ENCODE measurements at regions not wholly inside any gene's neighbourhood (a gene's known extent, or its start where the extent isn't known, plus 50 kb on each side); places are given as distances from the start of the nearest gene placed in this dataset.

DNA sequence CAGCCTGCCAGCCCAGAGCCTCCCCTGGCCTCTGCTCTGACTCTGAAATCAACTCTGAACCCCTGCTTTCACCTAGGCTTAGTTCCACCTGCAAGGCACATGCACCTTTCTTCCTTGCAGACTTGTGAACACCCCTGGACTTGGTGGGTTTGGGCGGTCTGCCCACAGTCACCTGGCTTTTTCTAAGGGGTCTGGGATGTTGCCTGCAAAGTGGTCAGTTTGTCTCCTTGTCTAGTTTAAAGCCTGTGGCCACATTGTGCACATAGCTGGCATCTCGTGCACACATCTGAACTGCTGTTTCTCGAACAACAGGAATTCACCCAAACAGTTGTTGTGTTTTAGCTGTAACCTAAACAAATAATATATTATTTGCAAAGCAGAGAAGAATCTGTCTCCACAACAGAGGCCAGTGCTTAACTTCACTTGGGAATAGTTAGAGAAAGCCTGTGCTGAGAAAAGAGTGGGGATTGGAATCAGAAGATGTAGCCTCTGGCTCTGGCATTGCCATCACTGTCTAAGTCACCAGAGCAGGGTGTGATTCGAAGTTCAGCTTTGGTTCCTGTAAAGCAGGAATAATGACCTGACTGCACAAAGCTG lies 108.5 kb downstream of the TMEM18 start:
- ChIA-PET CTCF (no interaction called here), RAD21 (ENCODE audit: low non-redundant PET in 1 of 2, low total read pairs in 2 of 2, uncharacterized antibody in 2 of 2, unreplicated experiment in 2 of 2) (no interaction called here), POLR2A (no interaction called here)
- no peak for TF ChIP-seq CEBPB (IDR thresholded peaks at IDR 0.05; ENCODE audit: low read depth)
- H3K9me2 ChIP-seq (ENCODE audit: insufficient read depth): no peaks in the 10 kb centered on the region
- intact Hi-C loops (cut with micrococcal nuclease): no loop called here
- H3K9me3 ChIP-seq (ENCODE audit: control insufficient read depth in 1 of 2, insufficient read depth in 1 of 2, low read depth in 1 of 2, low read length in 2 of 2): no peaks in the 10 kb centered on the region
- H3K4me1 ChIP-seq (ENCODE audit: control insufficient read depth in 1 of 2, insufficient read depth in 2 of 2, low read length in 2 of 2): no peaks in the 10 kb centered on the region
- peaks cover 23% of the 10 kb centered on the region; the same call in 1 of the 2 replicates for H3K27me3 ChIP-seq (ENCODE audit: insufficient read depth, low read length)
- no peak overlapping the region for H2AFZ ChIP-seq (ENCODE audit: low read depth, low read length, poor library complexity, severe bottlenecking)
- ATAC-seq: no peak
- H3K27ac ChIP-seq (ENCODE audit: low read depth, low read length): no peak overlapping the region
- BruUV-seq (replicated peaks): no TSS peak
- H3K79me2 ChIP-seq (ENCODE audit: insufficient read depth, low read length): no peaks in the 10 kb centered on the region
- no peaks in the 10 kb centered on the region for H4K20me1 ChIP-seq (ENCODE audit: insufficient read depth)
- H3K36me3 ChIP-seq (ENCODE audit: control insufficient read depth in 1 of 2, insufficient read depth in 2 of 2, low read length in 2 of 2): no peaks in the 10 kb centered on the region
- DNase-seq (ENCODE audit: low read depth, low spot score): no peak
- no peak overlapping the region for H3K9ac ChIP-seq (ENCODE audit: low read length)
- no peak overlapping the region for H3K4me3 ChIP-seq (replicated peaks in 1 of 2; ENCODE audit: low read depth in 1 of 2, low read length in 2 of 2)
- no peak overlapping the region for H3K4me2 ChIP-seq (ENCODE audit: low read length)

DNA sequence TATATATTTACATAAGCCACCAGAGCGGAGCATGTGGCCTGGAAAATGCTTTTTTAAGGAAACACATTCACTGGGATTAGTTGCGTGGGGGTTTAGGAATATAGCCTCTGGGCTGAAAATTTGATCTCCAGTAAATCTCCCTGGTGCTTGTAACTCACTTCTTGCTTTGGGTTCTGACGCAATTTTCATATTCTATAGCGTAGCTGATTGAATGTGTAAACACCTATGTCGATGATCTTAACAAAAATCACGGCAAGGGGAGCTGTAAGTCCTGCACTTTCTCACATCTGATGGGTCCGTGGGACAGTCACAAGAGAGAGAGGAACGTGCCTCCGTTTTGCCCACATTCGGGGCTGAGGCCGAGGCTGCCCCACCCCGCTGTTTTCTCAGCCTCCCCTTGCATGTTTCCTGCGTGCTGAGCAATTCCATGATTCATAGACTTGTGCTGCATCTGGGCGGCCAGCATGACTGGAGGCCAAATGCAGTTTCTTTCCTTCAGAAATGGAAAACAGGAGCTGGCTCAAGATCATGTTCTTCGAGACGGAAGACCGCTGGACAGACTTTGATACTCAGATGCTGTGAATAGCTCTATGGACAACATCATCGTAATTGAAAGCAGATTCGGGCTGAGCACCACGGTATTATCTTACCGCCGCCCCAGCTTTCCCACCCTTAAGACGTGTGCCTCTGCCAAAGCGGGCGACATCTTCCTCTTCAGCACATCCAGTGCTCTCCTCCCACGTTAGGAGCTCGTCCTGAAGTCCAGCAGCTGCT lies 109.2 kb downstream of the TMEM18 start:
- no peak for DNase-seq (ENCODE audit: low read depth, low spot score)
- Histone ChIP-seq H2AFZ (ENCODE audit: low read depth, low read length, poor library complexity, severe bottlenecking) (no peak overlapping the region), H4K20me1 (ENCODE audit: insufficient read depth) (no peaks in the 10 kb centered on the region), H3K36me3 (ENCODE audit: control insufficient read depth in 1 of 2, insufficient read depth in 2 of 2, low read length in 2 of 2) (no peaks in the 10 kb centered on the region), H3K27me3 (ENCODE audit: insufficient read depth, low read length) (peaks cover 23% of the 10 kb centered on the region; the same call in 1 of the 2 replicates), H3K27ac (ENCODE audit: low read depth, low read length) (no peak overlapping the region), H3K4me3 (replicated peaks in 1 of 2; ENCODE audit: low read depth in 1 of 2, low read length in 2 of 2) (no peak overlapping the region), H3K9ac (ENCODE audit: low read length) (no peak overlapping the region), H3K4me2 (ENCODE audit: low read length) (no peak overlapping the region), H3K9me3 (ENCODE audit: control insufficient read depth in 1 of 2, insufficient read depth in 1 of 2, low read depth in 1 of 2, low read length in 2 of 2) (no peaks in the 10 kb centered on the region), H3K9me2 (ENCODE audit: insufficient read depth) (no peaks in the 10 kb centered on the region), H3K79me2 (ENCODE audit: insufficient read depth, low read length) (no peaks in the 10 kb centered on the region), H3K4me1 (ENCODE audit: control insufficient read depth in 1 of 2, insufficient read depth in 2 of 2, low read length in 2 of 2) (no peaks in the 10 kb centered on the region)
- POLR2A ChIA-PET: no interaction called here
- RAD21 ChIA-PET (ENCODE audit: low non-redundant PET in 1 of 2, low total read pairs in 2 of 2, uncharacterized antibody in 2 of 2, unreplicated experiment in 2 of 2): no interaction called here
- CTCF ChIA-PET: no interaction called here
- intact Hi-C loops (cut with micrococcal nuclease): no loop called here
- ATAC-seq: no peak
- no peak for TF ChIP-seq EZH2 (IDR thresholded peaks at IDR 0.05)
- TF ChIP-seq SP1 (IDR thresholded peaks at IDR 0.05; ENCODE audit: low read depth): no peak
- TF ChIP-seq, protein P1, sequence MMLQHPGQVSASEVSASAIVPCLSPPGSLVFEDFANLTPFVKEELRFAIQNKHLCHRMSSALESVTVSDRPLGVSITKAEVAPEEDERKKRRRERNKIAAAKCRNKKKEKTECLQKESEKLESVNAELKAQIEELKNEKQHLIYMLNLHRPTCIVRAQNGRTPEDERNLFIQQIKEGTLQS (IDR thresholded peaks at IDR 0.05): no peak
- TF ChIP-seq, protein P2, sequence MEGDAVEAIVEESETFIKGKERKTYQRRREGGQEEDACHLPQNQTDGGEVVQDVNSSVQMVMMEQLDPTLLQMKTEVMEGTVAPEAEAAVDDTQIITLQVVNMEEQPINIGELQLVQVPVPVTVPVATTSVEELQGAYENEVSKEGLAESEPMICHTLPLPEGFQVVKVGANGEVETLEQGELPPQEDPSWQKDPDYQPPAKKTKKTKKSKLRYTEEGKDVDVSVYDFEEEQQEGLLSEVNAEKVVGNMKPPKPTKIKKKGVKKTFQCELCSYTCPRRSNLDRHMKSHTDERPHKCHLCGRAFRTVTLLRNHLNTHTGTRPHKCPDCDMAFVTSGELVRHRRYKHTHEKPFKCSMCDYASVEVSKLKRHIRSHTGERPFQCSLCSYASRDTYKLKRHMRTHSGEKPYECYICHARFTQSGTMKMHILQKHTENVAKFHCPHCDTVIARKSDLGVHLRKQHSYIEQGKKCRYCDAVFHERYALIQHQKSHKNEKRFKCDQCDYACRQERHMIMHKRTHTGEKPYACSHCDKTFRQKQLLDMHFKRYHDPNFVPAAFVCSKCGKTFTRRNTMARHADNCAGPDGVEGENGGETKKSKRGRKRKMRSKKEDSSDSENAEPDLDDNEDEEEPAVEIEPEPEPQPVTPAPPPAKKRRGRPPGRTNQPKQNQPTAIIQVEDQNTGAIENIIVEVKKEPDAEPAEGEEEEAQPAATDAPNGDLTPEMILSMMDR (IDR thresholded peaks at IDR 0.05 in 2 of 3, conservative IDR thresholded peaks at IDR 0.05 in 1 of 3; ENCODE audit: borderline replicate concordance in 1 of 3, insufficient read depth in 1 of 3, low read depth in 2 of 3, low read length in 2 of 3): no peak
- no peak for TF ChIP-seq SIN3A (IDR thresholded peaks at IDR 0.05; ENCODE audit: low read depth)
- no peak for TF ChIP-seq POLR2AphosphoS5 (IDR thresholded peaks at IDR 0.05; ENCODE audit: low read depth, low read length)
- TF ChIP-seq EZH2phosphoT487 (IDR thresholded peaks at IDR 0.05; ENCODE audit: borderline replicate concordance): no peak
- no peak for TF ChIP-seq SRF (IDR thresholded peaks at IDR 0.05; ENCODE audit: low read depth)
- TF ChIP-seq ZNF274 (IDR thresholded peaks at IDR 0.05; ENCODE audit: low read depth, low read length): no peak
- TF ChIP-seq JUND (IDR thresholded peaks at IDR 0.05): no peak
- no peak for TF ChIP-seq TCF7L2 (IDR thresholded peaks at IDR 0.05; ENCODE audit: borderline replicate concordance, extremely low read depth, insufficient read depth, insufficient read length)
- TF ChIP-seq POLR2A (IDR thresholded peaks at IDR 0.05; ENCODE audit: borderline replicate concordance, extremely low read depth, insufficient read depth, insufficient read length): no peak
- TF ChIP-seq ELF1 (IDR thresholded peaks at IDR 0.05; ENCODE audit: borderline replicate concordance, low read depth): no peak
- no peak for TF ChIP-seq YY1 (IDR thresholded peaks at IDR 0.05; ENCODE audit: extremely low read depth, insufficient replicate concordance, low read depth, low read length)
- BruUV-seq (replicated peaks): no TSS peak

Data from HCT116 (cell line).